ENCODE measurements at regions not wholly inside any gene's neighbourhood (a gene's known extent, or its start where the extent isn't known, plus 50 kb on each side); places are given as distances from the start of the nearest gene placed in this dataset.

- TF ChIP-seq CTCF (optimal IDR thresholded peaks at IDR 0.05 in 1 of 3, IDR thresholded peaks at IDR 0.05 in 1 of 3, conservative IDR thresholded peaks at IDR 0.05 in 1 of 3; ENCODE audit: extremely low read depth in 1 of 3, insufficient read depth in 2 of 3, low read length in 3 of 3) (no peak), EZH2 (IDR thresholded peaks at IDR 0.05; ENCODE audit: low read length) (no peak)
Measured at GRCh38 chr1:59022799-59023198, 239.0 kb upstream of the JUN start.
